HG03095 (cell line): ENCODE measurements at regions not wholly inside any gene's neighbourhood (a gene's known extent, or its start where the extent isn't known, plus 50 kb on each side); places are given as distances from the start of the nearest gene placed in this dataset.

Source experiments
- ATAC-seq: cut with Tn5 transposase; IDR thresholded peaks from one replicate; pipeline ENCODE4 v1.9.1; 2021; ENCODE audit warnings: moderate library complexity; ENCODE audit not compliant: unreplicated experiment

DNA sequence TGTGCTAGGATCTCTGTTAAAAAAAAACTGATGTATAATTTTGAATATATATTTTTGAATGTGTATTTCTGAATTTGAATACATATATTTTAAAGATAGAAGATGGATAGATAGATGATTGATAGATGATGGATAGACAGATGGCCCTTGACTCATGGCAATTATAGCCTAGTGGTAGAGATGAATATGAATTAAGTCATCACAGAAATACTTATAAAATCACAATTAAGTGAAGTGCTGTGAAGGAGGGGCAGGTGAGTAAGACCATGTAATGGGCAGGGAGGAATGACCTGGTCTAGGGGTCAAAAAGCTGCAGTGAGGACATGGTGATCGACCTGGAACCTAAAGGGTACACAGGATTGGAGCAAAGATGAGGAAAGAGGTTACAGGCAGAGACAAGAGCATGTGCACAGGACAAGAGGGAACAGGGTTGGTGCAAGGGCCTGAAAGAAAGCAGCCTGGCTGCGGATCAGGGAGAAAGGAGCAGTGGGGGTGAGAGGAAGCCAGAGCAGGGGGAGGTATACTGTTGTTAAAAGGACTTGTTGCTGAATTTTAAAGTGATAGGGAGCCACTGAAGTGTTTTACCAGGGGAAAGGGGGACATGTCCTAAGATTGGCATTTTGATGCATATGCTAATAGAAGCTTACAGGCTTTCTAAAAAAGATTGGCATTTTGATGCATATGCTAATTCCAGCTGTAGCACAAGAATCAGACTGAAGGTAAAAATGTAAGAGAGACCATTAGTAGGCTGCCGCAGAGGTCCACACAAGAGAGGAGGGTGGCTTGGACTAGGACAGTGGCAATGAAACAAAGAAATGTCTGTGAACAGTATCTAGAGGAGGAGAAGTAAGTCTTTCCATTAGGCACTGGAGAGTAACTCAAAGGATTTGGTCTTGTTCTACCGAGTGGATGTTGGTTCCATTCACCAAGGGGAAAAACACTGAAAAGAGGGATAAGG is 527.8 kb downstream of the AGTPBP1 start:
- no peak for ATAC-seq

DNA sequence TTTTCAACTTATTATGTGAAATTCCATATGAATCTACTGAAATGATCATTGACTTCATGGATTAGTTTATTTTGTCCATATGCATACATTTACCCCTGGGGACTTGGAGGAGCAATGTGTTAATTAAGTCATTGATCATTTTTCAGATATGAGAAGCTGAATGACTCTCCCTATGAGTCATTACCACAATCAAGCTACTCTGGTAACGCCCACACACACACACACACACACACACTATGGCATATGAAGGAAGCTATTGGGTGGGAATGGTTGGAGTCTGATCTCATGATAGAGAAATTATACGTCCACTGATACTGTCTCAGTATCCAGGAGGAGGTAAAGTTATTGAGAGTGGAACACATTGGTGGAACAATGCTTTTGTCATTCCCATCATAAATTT is 528.9 kb downstream of the AGTPBP1 start:
- ATAC-seq, result no peak

DNA sequence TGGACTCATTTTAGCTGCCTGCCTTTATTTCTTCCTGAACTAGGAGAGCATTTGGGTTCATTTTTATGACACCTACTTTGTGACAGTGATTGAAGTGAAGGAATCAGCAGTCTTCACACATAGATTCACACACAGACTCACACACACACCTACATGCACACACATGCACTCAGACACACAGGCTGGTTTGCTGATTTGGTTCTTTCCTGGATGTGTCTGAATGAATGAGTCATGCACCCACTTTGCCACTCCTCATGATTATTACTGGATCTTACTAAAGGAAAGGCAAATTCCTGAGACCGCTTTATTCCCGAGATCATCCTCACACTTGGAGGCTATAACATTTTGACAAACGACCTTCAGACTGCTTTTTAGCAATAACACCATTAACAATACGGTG is 529.5 kb downstream of the AGTPBP1 start:
- no peak for ATAC-seq

DNA sequence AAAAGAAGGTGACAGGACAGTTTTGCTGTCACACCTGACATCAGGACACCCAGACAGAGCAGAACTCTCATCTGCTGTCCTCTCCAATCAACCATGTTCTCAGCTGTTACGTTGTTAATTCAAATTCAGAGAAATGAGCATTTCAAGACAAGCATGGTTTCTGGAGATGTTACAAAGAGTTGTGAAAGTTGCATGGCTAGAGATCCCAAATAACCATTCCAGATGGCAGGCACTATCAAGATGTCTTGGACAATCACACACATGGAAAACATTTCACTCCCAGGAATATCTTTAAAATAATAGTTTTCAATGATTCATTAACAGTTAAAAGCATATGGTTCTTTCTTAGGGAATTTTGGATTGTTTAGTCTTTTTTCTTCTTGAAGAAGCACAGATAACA is 533.1 kb downstream of the AGTPBP1 start:
- no peak for ATAC-seq

DNA sequence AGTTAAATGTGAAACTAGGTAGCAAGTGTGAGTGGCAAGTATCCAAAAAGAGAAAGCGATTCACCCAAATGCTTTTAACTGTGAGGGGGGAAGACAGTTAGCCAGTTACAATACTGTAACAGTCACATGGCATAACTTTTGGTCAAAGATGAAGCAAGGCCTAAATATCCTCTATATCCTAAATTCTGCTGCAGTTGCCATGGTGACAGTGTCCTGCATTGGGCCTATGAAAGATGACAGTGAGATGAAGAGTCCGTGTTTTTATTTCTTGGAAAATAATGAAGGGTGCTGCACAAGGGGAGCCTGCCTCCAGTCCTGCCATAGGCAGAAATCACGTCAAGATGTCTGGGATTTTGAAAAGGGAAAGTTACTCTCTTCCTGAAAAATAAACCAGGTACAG is 534.6 kb downstream of the NTRK2 start:
- ATAC-seq, result no peak

DNA sequence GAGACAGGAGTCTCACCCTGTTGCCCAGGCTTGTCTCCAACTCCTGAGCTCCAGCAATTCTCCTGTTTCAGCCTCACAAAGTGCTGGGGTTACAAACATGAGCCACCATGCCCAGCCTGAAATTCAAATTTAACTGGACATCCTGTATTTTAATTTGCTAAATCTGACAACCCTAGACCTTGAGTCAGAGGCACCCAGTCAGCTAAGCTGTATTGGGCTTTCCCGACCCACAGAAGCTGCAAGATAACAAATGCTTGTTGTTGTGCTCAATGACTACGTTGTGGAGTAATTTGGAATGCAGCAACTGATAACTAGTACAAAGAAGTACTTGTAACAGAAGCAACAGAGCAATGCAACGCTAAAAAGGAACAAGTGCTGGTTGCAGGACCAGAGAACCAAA is 533.1 kb downstream of the NTRK2 start:
- no peak for ATAC-seq

DNA sequence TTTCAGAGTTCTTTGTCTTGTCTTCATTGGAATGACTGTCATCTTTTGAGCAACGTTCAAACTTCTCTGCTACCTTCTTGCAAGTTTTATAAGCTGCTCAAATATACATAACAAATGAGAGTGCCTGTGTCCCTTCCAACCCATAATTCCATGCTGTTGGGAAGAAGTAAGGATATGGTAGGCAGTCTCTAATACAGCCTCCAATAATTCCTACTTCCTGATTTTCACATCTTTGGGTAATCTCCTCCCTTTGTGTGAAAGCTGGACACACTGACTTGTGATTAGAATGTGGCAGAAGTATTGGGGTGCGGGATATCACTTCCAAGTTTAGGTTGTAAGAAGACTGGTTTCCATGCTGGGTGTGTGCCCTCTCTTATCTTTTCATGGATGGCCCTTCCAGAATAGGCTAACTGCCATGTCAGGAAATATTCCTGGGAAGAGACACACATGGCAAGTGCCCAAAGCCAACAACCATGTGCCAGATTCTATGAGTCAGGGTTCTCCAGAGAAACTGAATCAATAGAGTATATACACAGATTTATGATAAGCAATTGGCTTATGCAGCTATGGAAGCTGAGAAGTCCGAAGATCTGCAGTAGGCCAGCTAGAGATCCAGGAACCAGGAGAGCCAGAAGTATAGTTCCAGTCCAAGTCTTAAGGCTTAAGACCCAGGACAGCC is 531.3 kb downstream of the NTRK2 start:
- ATAC-seq, result no peak

DNA sequence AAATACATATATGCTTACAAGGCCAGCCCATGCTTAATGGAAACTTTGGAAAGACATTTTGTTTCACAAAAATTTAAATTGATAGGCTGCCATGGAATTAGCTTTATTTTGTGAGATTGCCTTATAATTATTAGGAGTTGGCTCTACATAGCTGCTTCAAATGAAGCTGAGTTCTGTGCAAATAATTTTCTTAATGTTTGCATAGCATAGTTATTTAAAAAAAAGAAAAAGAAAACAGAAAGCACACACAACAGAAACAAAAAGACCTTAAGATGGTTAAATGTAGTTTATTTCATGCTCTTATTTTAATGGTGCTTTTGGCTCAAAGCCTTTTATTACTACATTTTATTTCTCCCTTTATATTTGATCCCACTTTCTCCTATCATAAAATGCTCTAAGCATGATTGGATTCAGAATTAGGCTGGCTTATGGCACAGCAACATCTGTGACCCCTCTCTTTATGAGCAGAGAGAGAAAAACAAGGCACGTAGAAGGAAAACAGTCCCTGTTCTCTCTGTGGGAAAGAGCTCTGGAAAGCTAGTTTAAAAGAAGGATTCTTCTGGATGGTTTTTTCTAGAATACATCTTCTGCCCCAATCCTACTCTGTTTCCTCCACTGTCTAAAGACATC is 530.5 kb downstream of the NTRK2 start:
- ATAC-seq, result no peak

DNA sequence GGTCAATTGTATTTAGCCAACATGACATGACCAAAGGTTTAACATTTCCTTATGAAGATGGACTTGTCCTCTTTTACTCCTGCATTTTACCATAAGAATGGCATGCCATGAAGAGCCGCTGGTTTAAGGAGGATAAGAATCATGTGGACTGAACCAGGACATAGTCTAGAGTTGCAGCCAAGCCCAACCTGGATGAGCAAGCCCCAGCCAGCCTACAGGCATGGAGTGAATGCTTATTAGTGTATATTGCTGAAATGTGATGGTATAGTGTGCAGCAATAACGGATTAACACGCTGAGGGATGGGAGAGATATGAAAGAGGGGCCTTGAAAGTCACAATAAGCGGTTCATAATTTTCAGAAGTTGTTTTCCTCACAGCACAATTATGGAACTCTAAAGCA is 523.2 kb downstream of the NTRK2 start:
- no peak for ATAC-seq

DNA sequence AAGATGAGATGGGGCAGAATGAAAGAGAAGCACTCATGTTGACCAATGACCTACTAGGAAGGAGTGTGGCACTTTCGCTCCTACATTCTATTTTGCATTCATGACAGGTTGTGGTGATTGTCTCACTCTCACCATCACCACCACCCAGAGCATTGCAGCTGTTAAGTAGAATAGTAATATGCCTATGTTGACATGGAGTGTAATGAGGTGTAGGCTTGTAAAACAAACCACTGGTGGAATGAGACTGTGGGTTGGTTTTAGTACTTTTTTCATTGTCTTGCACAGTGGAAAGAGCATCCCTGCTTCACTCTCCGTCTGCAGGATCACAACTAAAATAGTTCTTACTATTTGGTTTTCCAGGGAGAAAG is 516.7 kb downstream of the NTRK2 start:
- ATAC-seq, result no peak

DNA sequence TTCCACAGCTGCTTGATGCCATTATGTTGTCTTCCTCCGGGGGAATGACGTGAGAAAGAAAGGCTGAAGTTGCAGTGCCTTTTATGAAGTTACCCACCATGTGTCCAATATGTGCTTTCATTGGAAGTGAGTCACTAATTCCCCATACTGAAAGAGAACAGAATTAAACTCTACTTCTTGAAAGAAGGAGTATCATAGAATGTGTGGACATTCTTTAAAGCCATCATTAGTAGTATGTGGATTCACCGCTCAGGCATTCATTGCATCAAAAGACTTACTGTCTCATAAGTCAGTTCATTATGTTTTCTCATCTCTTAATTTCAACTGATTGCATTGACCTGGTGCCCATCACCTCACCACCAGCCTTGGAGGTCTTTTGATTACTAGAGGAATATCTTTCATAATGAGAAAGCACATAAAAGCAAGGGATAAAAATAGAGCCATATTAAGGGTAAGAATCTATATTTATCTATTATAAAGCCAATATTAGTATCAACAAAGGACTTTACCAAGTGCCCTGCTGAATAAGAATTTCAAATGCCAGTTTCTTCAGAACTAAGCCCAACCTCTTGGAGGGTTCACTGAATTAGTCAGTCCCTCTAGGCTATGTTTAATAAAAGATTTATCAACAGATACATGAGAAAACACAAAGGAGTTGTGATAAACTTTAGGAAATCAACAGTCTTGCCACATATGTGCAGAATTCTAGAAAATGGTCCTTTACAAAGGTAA is 516.1 kb downstream of the NTRK2 start:
- no peak for ATAC-seq

DNA sequence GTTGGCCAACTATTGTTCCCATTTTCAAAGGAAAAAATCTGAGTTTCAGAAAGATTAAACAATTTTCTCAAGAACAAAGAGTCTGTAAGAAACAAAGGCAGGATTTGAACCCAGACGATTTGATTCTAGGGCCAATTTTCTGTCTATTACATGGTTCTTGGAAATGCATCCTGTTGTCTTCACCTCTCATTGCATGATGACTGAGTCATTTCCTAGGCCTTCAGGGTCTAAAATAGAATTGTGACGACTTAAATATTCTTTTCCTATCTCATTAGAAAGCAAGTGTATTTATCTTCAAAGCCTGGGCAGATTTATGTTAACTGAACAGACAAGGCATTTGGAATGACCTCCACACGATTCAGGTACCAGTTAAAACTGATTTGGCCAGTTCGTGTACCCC is 512.9 kb downstream of the NTRK2 start:
- no peak for ATAC-seq

DNA sequence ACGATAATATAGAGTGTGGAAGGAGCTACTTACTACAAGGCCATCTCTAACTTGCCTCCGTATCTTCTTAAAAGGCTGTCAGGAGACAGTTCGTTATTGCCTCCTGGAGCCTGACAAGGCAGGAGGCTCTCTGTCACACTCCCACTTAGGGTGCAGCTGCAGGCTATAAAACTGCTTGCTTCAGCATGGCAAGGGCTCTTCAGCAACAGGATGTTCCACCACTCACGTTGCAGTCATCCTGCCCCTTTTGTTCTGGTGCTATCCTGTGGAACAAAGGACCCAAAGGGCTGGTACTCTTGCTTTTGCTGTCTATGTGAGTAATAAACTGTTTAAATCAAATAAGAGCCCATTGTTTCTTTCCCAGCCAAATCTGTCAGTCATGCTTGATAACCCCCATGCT is 508.9 kb downstream of the NTRK2 start:
- ATAC-seq, result no peak

DNA sequence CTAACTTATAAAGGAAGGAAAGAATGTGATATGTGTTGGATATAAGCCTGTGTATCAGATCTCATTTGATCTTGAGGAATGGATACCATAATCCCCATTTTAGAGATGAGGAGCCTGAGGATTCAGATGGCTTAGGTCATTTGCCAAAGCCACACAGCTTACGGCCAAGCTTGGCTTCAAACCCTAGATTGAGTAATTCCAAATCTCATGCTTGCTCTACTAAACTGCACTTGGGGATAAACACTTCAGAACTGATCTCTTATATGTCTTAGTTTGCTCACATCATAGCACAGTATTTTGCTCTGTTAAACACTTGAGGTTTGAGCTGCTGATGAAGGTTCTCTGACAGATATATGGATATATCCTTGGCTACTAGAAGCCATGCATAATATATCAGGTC is 504.4 kb downstream of the NTRK2 start:
- no peak for ATAC-seq

DNA sequence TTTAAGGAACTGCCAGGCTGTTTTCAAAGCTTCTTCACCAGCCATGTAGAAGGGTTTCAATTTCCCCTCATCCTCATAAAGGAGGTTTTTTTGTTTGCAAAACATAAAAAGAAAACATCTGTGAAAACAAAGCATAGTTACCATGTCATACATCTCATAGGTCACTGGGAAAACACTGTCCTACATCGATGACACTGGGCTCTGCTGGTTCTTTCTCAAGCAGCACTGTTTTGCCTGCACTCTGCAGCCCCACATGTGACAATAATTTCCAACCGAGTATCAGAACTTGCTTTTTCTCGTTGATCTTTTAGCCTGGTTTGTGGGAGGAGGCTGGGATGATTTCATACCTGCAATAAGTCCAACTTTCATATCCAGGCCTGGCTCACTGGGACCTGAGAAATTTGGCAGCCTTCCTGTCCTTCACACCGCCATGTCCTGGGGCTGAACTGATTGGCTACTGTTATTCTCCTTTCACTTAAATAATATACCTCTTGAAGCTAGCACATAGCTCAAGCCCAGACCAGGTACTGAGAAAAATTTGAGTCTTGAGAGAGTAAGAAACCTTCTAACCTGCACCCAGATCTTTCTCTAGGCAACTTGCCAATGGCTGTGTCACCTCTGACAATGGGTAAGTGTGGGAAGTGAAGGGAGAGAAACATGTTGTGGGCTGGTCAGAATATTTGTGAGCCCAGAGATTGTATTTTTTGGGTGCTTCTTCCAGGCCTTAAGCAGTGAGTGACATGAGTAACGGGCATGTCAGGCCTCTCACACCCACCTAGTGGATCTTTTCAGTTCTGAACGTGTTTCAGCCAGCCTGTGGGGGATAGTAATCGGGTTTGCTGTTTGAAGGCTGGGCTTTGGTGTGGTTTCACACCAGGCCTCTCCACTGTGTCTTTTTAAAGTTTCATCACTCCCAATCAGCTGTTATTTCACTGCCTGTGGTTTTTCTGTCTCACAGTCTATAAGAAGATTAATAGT is 502.8 kb downstream of the NTRK2 start:
- ATAC-seq, result no peak

DNA sequence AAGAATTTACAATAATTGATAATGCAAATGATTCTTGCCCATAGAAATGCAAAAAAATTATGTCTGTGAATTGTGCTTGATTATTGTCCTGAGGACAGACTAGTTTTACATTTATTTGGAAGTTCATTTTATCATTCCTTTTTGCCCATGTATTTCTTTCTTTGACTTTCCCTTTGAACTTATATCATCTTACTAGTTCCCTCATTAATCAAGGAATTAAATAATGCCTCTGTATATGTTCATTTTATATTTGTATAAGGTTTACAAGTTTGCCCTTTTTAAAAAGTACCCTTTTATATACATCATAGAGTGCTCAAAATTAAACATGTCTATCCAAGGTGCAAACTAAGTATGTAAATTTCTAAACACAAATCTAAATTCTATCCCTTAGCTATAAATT is 501.6 kb downstream of the NTRK2 start:
- ATAC-seq, result no peak

DNA sequence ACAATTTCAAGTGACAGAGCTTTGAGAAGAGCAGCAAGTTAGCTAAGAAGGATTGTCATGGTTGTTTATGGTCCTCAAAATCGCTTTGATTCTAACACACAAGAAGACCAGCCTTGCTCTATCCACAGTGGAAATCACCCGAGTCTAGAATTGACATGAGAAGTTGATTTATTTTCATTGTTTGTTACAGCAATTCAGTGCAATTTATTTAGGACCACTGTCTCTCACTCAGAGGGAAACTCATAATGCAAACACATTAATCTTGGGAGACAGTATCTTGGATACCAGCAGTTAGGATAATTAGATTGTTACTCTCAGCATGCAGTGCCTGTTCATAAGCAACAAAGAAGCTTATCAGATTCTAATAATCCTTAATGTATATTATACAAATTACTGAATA is 498.9 kb downstream of the NTRK2 start:
- no peak for ATAC-seq

DNA sequence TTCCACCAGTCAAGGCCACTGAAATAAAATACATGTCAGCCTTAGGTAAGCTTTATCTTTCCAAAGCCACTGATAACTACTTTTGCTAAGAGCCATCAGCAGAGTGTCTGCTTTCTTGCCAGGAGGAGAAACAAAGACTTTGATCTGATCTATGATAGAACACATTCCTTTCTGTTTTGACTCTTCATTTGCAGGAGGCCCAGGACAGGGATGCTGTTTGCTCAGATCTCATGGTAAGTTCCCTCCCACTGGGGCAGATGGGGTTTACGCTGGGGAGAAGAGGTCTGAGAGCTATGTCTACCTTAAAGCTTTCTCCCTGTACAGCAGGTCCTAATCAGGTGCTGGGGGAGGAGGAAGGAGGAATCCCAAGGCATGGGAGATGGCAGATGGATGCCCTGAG is 497.6 kb downstream of the NTRK2 start:
- no peak for ATAC-seq

DNA sequence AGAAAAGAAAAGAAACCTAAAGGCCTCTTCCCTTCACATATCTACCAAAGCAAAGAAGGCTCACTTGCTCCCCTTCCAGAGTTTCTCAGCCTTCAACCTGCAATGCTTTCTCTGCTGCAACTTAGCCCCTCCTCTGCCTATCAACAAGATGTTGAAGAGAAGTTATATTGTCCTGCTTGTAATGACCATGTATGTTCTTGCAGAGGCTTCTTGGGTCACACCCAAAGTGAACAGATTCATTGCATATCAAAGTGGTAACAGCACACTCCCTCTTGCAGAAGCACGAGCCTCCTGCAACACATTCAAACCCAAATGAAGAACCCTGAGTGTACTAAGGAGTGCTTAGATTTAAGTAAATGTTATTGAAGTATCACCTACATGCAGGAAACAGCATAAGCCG is 494.3 kb downstream of the NTRK2 start:
- ATAC-seq, result no peak

DNA sequence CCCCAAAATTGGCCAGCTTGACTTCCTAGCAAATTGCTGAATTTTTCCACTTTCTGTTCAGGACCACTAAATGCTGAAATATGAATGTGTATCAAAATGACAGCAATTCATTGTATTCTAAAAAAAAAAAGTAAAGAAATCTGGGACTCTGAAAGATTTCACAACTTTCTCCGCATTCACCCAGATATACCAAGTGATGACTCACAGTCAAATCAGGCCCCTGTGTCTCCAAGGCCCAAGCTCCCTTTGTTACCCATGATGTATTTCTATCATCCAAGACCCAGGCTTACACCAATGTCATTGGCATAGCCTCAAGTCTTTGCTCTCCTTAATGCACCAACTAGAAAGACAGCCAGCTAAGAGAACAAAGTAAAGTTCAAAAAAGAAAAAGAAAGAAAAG is 493.9 kb downstream of the NTRK2 start:
- no peak for ATAC-seq
